GM19395 (cell line): ENCODE measurements at regions not wholly inside any gene's neighbourhood (a gene's known extent, or its start where the extent isn't known, plus 50 kb on each side); places are given as distances from the start of the nearest gene placed in this dataset.
"Not testable (repeated sequence)": the region's sequence is repeated elsewhere in the genome, so short reads cannot be mapped to it uniquely, and the experiment has no call there.

Experiments used
- ATAC-seq: cut with Tn5 transposase; IDR thresholded peaks from one replicate; pipeline ENCODE4 v1.9.1; 2021; ENCODE audit warnings: mild to moderate bottlenecking, moderate library complexity; ENCODE audit not compliant: unreplicated experiment

GRCh38 chr13:91240341-91240740, 107.1 kb upstream of the MIR17HG start:
- ATAC-seq = no peak

DNA sequence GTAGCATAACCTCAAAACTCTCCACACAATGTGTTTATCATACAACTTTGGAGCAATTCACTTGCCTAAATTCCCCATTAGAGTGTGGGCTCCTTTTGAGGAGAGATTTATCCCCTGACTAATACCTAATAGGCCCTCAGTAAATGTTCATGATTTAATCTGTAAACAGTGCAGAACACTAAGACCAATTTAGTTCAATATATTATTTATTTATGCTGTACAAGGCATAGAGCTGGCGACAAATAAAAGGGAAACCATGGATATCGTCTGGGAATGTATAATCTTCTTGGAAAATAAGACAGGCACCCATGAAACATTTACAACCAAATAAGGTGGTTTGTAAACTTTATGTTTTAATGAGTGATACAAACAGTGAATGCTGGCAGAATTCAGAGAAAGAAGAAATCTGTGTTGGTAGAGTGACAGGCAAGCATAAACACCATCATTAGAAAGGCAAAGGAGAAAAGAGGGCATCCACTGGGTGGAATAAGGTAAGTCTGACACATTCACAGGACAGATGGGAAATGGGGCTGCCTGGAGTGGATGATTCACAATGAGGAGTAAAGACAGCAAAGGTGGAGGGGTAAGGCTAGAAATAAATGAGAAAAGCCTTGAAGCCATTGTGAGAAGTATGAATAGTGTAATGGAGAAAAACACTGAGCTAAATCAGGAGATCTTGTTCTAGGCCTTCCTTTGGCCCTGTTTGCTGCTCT, 106.1 kb upstream of the MIR17HG start:
- ATAC-seq = no peak

DNA sequence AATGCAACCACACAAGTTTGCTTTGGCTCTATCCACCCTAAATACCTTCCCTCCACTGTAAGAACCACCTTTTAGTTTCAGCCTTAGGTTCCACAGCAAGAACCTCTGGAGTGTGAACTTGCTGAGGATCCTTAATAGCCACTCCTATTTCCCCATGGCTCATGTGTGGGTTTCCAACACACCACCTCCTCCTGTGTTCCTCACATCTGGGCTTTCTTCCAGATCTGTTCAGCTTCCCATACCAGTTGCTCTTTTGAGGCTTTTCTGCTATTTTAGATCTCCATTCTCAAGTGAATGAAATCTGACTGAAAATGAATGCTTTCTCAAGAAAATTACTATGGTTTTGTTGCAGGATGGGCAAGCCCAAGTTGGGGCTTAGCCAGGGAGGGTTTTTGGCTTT, 104.8 kb upstream of the MIR17HG start:
- no peak for ATAC-seq

- no peak for ATAC-seq
Observed at GRCh38 chr13:91245288-91245687, 102.2 kb upstream of the MIR17HG start.

DNA sequence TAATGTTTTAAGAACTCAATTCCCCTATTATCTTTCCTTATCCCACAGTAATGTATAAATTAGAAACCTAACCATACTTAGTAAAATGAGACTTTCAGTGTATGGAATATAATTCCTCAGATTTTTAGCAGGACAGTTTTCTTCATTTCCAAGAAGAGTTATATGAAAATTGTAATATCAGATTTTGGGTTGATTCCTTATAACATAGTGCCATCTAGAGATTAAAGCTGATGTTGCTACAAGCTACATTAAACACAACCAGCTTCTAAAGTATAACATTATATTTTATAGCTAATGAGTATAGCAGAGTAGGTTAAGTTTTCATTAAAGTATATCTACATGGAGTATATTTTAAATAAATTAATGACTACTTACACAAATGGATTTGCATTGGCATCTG, 99.7 kb upstream of the MIR17HG start:
- ATAC-seq = no peak

DNA sequence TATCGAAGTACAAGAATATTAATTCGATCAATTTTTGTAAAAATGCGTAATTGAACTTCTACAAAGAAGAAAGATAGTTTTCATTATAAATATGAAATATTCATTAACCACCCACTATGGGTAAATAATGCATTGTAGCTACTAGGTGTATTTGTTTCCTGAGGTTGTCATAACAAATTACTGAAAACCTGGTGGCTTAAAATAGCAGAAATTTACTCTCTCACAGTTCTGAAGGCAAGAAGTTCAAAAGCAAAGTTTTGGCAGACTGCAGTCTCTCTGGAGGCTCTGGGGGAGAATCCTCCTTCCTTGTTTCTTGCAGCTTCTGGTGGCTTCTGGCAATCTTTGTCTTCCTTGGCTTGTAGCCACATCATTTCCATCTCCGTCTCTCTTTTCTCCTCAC, 99.2 kb upstream of the MIR17HG start:
- ATAC-seq = no peak

DNA sequence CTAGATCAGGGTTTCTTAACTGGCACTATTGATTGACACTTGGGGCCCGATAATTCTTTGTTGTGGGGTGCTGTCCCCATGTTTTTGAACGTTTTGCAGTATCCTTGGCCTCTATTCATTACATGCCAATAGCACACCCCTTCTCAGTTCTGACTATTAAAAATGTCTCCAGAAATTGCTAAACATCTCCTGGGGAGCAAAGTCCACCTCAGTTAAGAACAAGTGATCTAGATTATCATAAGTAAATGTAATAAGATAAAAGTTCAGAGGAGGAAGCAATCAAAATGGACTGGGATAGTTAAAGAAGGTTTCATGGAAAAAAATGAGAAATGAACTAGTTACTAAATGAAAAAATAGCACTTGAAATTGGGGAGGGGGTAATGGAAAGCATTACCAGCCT, 98.1 kb upstream of the MIR17HG start:
- no peak for ATAC-seq

DNA sequence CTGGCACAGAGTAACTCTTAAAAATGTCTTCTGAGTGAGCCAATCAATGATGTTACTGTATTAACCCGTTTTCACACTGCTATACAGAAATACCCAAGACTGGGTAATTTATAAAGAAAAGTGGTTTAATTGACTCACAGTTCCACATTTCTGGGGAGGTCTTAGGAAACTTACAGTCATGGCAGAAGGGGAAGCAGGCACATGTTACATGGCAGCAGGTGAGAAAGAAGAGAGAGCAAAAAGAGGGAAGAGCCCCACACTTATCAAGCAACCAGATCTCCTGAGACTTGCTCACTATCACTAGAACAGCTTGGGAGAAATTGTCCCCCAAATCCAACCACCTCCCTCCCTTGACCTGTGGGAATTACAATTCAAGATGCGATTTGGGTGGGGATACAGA, 97.6 kb upstream of the MIR17HG start:
- ATAC-seq = no peak

DNA sequence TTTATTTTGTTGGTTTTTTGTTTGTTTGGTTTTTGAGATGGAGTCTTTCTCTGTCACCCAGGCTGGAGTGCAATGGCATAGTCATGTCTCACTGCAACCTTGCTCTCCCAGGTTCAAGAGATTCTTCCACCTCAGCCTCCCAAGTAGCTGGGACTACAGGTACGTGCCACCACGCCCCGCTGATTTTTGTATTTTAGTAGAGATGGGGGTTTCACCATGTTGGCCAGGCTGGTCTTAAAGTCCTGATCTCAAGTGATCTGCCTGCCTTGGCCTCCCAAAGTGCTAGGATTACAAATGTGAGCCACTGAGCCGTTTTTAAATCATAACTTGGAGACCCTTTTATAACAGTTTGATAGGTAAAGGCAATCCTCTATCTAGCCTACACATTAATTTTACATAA, 95.9 kb upstream of the MIR17HG start:
- ATAC-seq = not testable (repeated sequence)

GRCh38 chr13:91264484-91264883, 83.0 kb upstream of the MIR17HG start:
- no peak for ATAC-seq

DNA sequence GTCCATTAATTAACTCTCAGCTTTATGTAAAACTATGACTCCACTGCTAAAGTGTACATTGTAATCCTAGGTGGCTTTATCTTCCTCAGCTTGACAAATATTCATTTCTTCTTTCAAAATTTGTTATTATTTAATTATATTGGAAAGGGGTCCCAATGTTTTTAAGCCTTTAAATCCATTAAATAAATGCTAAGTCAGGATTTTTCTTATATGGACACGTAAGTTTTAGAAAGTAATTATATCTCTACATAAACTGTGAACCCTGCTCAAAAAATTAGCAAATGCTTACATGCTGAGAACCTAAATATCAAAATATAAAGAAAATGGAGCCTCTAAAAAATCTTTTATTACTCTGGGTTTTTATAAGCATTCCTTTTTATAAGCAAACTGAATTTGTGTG, 78.2 kb upstream of the MIR17HG start:
- no peak for ATAC-seq

- ATAC-seq = no peak
Observed at GRCh38 chr13:91270031-91270430, 77.5 kb upstream of the MIR17HG start.

DNA sequence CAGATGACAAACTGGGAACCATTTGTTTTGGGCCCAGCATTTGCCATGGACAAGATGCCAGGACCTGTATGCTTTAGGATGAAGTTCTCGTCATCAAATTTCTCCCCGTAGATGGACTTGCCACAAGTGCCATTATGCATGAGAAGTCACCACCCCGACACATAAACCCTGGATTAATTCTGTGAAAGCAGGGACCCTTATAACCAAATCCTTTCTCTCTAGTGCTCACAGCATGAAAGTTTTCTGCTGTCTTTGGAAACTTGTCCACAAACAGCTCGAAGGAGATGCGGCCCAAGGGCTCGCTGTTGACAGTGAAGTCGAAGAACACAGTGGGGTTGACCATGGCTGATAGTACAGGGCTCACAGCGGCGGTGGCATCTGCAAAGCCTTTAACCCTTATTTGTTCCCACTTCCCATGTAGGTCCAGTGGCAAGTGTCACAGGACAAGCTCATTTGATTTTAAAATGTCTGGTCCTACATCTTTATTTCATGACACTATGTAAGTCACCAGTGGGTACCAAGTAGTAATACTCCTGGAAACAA, 75.2 kb upstream of the MIR17HG start:
- ATAC-seq = no peak

- no peak for ATAC-seq
Observed at GRCh38 chr13:91273675-91274074, 73.8 kb upstream of the MIR17HG start.

- ATAC-seq = no peak
Observed at GRCh38 chr13:91277013-91277676, 70.3 kb upstream of the MIR17HG start.

- no peak for ATAC-seq
Observed at GRCh38 chr13:91278291-91278690, 69.2 kb upstream of the MIR17HG start.

- ATAC-seq = no peak
Observed at GRCh38 chr13:91278888-91279287, 68.6 kb upstream of the MIR17HG start.

- ATAC-seq = no peak
Observed at GRCh38 chr13:91280801-91281200, 66.7 kb upstream of the MIR17HG start.

DNA sequence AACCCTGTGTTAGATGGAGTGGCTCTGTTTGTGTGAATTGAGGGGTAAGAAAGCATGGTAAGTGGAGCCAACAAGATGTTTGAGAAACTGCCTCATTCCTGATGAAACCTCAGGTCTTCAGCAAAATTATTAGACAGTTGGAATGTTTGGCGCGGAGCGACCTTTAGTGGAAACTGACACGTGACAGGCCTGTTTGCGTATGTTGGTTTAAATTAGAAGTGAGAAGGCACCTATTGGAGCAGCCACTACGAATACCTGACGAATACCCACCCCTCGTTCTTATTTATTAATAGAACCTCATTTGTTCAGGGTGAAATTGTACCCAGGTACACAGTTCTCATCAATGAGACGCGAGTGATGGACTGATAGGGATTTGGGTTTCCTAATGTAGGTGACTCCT, 63.2 kb upstream of the MIR17HG start:
- ATAC-seq = no peak

- no peak for ATAC-seq
Observed at GRCh38 chr13:91286317-91286716, 61.2 kb upstream of the MIR17HG start.

GRCh38 chr13:91291078-91291477, 56.4 kb upstream of the MIR17HG start:
- ATAC-seq = no peak

DNA sequence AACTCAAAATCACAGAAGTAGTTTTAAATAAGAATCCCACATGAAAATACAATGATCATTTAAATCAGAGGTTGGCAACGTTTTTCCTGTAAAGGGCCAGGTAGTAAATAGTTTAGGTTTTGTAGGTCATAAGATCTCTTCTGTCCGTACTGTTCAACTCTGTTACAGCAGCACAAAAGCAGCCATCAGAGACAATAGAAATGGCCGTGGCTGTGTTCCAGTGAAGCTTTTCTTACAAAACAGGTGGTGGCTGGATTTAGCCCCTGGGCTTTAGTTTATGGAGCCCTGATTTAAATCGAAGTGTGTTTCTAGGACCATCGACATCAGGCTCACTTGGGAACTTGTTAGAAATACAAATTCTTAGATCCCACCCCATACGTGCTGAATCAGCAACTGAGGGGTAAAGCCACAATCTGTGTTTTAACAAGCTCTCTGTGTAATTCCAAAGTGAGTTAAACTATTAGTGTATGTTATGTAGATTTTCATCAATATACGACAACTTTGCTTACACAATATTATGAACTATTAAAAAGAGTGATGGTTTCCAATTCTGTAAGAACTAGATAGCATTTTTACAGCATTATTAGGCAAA, 54.8 kb upstream of the MIR17HG start:
- no peak for ATAC-seq
